Duodenal mucosa (tissue), 2 donors: ENCODE measurements at regions not wholly inside any gene's neighbourhood (a gene's known extent, or its start where the extent isn't known, plus 50 kb on each side); places are given as distances from the start of the nearest gene placed in this dataset.

ENCODE experiments used
- H3K27ac ChIP-seq: one replicate; pipeline ENCODE4 v1.7.0; 2013; ENCODE audit warnings: low read depth, low read length
- H3K27me3 ChIP-seq, 2 donors: one replicate each; pipeline ENCODE4 v1.7.0; 2013; ENCODE audit warnings: low read length in 2 of 2, control low read depth in 1 of 2; ENCODE audit not compliant: insufficient read depth in 2 of 2, control insufficient read depth in 1 of 2
- H3K36me3 ChIP-seq, 2 donors: one replicate each; pipeline ENCODE4 v1.7.0; 2013; ENCODE audit warnings: low read length in 2 of 2, control low read depth in 1 of 2; ENCODE audit not compliant: insufficient read depth in 2 of 2, control insufficient read depth in 1 of 2
- H3K4me1 ChIP-seq, 2 donors: one replicate each; pipeline ENCODE4 v1.7.0; 2013; ENCODE audit warnings: low read length in 2 of 2, control low read depth in 1 of 2; ENCODE audit not compliant: insufficient read depth in 2 of 2, control insufficient read depth in 1 of 2
- H3K4me3 ChIP-seq, 2 donors: one replicate each; pipeline ENCODE4 v1.7.0; 2013; ENCODE audit warnings: low read length in 2 of 2, low read depth in 1 of 2
- H3K9ac ChIP-seq, 2 donors: one replicate each; pipeline ENCODE4 v1.7.0; 2013; ENCODE audit warnings: low read length in 2 of 2, low read depth in 1 of 2
- H3K9me3 ChIP-seq, 2 donors: one replicate each; pipeline ENCODE4 v1.7.0; 2013; ENCODE audit warnings: low read length in 2 of 2, control low read depth in 1 of 2; ENCODE audit not compliant: control insufficient read depth in 1 of 2

GRCh38 chr10:62463364-62463763 lies 89.2 kb downstream of the ZNF365 start:
- no peaks in the 10 kb centered on the region for H3K27me3 ChIP-seq
- peaks cover 4 to 7% of the 10 kb centered on the region in 2 donors for H3K9me3 ChIP-seq
- no peaks in the 10 kb centered on the region for H3K4me1 ChIP-seq
- no peak overlapping the region for H3K27ac ChIP-seq
- H3K4me3 ChIP-seq, result no peak overlapping the region
- H3K9ac ChIP-seq, result no peak overlapping the region
- H3K36me3 ChIP-seq, result no peaks in the 10 kb centered on the region

DNA sequence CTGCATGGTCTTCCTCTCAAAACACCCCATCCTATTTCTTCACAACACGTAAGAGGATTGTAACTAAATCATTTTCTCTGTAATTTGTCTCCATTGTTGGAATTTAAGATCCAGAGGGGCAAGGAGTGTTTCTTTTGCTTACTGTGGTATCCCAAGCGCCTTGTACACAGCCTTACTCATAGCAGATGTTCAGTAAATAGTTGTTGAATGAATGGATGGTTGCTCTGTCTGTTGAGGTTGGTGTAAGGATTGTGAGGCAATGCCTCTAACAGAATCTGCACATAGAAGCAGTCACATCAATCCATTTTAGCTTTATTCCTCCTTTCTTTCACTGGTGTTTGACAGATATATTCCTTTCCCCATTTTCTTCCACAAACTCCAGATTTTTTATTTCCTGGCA lies 90.1 kb downstream of the ZNF365 start:
- no peak overlapping the region for H3K4me3 ChIP-seq
- no peaks in the 10 kb centered on the region for H3K27me3 ChIP-seq
- H3K9me3 ChIP-seq, result peaks cover 4 to 7% of the 10 kb centered on the region in 2 donors
- H3K9ac ChIP-seq, result no peak overlapping the region
- no peaks in the 10 kb centered on the region for H3K4me1 ChIP-seq
- no peaks in the 10 kb centered on the region for H3K36me3 ChIP-seq
- H3K27ac ChIP-seq, result no peak overlapping the region

- Histone ChIP-seq H3K4me3 (no peak overlapping the region), H3K4me1 (no peaks in the 10 kb centered on the region), H3K27ac (no peak overlapping the region), H3K9ac (no peak overlapping the region), H3K27me3 (no peaks in the 10 kb centered on the region), H3K36me3 (no peaks in the 10 kb centered on the region), H3K9me3 (peaks cover 4 to 7% of the 10 kb centered on the region in 2 donors)
Measured at GRCh38 chr10:62466590-62466989, 92.4 kb downstream of the ZNF365 start.

GRCh38 chr10:62467527-62467926 lies 93.4 kb downstream of the ZNF365 start:
- H3K4me1 ChIP-seq, result no peaks in the 10 kb centered on the region
- H3K27me3 ChIP-seq, result no peaks in the 10 kb centered on the region
- H3K4me3 ChIP-seq, result no peak overlapping the region
- no peak overlapping the region for H3K27ac ChIP-seq
- H3K9me3 ChIP-seq, result peaks cover 4 to 7% of the 10 kb centered on the region in 2 donors
- H3K9ac ChIP-seq, result no peak overlapping the region
- H3K36me3 ChIP-seq, result no peaks in the 10 kb centered on the region

- no peak overlapping the region for H3K27ac ChIP-seq
Measured at GRCh38 chr10:62471711-62472110, 97.5 kb downstream of the ZNF365 start.

GRCh38 chr10:62473241-62473640 lies 99.1 kb downstream of the ZNF365 start:
- Histone ChIP-seq H3K4me1 (no peaks in the 10 kb centered on the region), H3K27me3 (no peaks in the 10 kb centered on the region), H3K27ac (no peak overlapping the region), H3K9ac (no peak overlapping the region), H3K4me3 (no peak overlapping the region), H3K36me3 (no peaks in the 10 kb centered on the region), H3K9me3 (no peaks in the 10 kb centered on the region)

More at GRCh38 chr10:62471711-62472110, 97.5 kb downstream of the ZNF365 start:
- Histone ChIP-seq H3K27me3 (no peaks in the 10 kb centered on the region), H3K4me3 (no peak overlapping the region), H3K9me3 (no peaks in the 10 kb centered on the region), H3K4me1 (no peaks in the 10 kb centered on the region), H3K36me3 (no peaks in the 10 kb centered on the region), H3K9ac (no peak overlapping the region)

GRCh38 chr10:62475551-62475950 lies 101.4 kb downstream of the ZNF365 start:
- H3K4me1 ChIP-seq, result no peaks in the 10 kb centered on the region
- H3K4me3 ChIP-seq, result no peak overlapping the region
- H3K27ac ChIP-seq, result no peak overlapping the region
- no peak overlapping the region for H3K9ac ChIP-seq
- no peaks in the 10 kb centered on the region for H3K27me3 ChIP-seq
- no peaks in the 10 kb centered on the region for H3K36me3 ChIP-seq
- H3K9me3 ChIP-seq, result no peaks in the 10 kb centered on the region

GRCh38 chr10:62479523-62479922 lies 105.4 kb downstream of the ZNF365 start:
- Histone ChIP-seq H3K9me3 (no peaks in the 10 kb centered on the region), H3K36me3 (no peaks in the 10 kb centered on the region), H3K9ac (no peak overlapping the region), H3K4me1 (no peaks in the 10 kb centered on the region), H3K4me3 (no peak overlapping the region), H3K27me3 (no peaks in the 10 kb centered on the region), H3K27ac (no peak overlapping the region)

DNA sequence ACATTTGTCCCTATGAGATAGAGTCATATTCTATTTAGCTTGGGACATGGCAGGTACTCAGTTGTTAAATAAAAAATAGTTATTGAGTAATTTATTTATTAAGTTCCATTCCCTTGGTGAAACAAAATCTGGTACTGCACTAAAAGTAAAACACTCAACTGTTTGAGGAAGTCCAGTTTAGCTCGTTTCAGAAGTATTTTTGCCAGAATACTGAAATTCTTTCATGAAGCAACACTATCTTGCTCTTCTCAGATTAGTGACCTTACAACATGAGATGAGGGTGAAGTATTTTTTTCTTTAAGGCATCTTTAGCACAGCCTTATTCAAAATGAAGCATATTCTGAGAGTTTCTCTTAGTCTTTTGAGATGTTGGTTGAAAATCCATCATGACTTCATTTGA lies 106.0 kb downstream of the ZNF365 start:
- Histone ChIP-seq H3K9ac (no peak overlapping the region), H3K36me3 (no peaks in the 10 kb centered on the region), H3K27ac (no peak overlapping the region), H3K4me3 (no peak overlapping the region), H3K4me1 (no peaks in the 10 kb centered on the region), H3K27me3 (no peaks in the 10 kb centered on the region), H3K9me3 (no peaks in the 10 kb centered on the region)

GRCh38 chr10:62482581-62482980 lies 108.4 kb downstream of the ZNF365 start:
- Histone ChIP-seq H3K9ac (no peak overlapping the region), H3K27ac (no peak overlapping the region), H3K4me3 (no peak overlapping the region), H3K4me1 (no peaks in the 10 kb centered on the region), H3K9me3 (no peaks in the 10 kb centered on the region), H3K36me3 (no peaks in the 10 kb centered on the region), H3K27me3 (no peaks in the 10 kb centered on the region)

GRCh38 chr10:62491597-62491996 lies 117.4 kb downstream of the ZNF365 start:
- Histone ChIP-seq H3K27me3 (no peaks in the 10 kb centered on the region), H3K9me3 (no peaks in the 10 kb centered on the region), H3K36me3 (no peaks in the 10 kb centered on the region), H3K9ac (no peak overlapping the region), H3K4me1 (no peaks in the 10 kb centered on the region), H3K4me3 (no peak overlapping the region), H3K27ac (no peak overlapping the region)
